ENCODE measurements at regions not wholly inside any gene's neighbourhood (a gene's known extent, or its start where the extent isn't known, plus 50 kb on each side); places are given as distances from the start of the nearest gene placed in this dataset.

DNA sequence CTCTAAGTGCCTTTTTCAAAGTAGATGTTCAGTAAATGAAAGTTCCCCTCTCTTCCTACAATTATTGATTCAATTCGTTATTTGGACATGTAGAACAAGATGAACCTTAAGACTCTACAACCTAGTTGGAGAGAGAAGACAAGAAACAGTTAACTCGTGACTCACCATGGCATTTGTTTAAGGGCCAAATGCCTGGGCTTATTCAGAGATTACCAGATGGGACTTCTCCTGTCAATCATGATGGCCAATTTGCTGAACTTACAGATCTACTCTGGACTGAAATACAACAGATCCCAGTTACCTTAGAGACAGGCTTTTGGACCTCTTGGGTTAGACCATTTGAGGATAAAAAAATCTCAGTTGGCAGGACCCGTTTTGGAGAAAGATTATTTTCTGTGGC is 93.5 kb downstream of the C1orf94 start:
- no peak for DNase-seq

DNA sequence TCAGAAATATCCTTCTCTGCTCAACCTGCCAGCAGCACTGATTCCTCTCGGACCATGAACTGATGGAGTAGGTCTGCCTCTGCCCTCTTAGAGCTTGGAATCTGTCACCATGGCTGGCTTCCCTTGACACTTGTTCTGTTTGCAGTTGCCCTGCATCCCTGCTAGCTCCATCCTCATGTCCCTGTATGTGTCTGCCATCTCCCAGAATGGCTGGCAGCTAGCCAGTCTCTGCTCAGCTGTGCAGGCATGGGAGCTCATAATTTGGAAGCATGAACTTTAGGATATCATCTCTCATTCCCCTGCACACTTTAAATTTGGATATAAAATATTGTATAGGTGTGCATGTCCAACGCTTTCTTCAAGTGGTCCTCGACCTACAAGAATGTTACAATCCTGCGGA is 95.4 kb downstream of the C1orf94 start:
- DNase-seq, result no peak

DNA sequence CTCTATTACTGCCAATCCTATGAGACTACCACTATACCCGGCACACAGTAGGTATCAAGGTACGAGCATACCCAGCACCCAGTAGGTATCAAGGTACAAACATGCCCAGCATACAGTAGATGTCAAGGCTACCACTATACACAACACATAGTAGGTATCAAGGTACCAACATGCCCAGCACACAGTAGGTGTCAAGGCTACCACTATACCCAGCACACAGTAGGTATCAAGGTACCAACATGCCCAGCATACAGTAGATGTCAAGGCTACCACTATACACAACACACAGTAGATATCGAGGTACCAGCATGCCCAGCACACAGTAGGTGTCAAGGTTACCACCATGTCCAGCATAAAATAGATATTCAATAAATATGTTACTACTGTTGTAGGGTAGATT is 98.4 kb downstream of the C1orf94 start:
- DNase-seq, result no peak

DNA sequence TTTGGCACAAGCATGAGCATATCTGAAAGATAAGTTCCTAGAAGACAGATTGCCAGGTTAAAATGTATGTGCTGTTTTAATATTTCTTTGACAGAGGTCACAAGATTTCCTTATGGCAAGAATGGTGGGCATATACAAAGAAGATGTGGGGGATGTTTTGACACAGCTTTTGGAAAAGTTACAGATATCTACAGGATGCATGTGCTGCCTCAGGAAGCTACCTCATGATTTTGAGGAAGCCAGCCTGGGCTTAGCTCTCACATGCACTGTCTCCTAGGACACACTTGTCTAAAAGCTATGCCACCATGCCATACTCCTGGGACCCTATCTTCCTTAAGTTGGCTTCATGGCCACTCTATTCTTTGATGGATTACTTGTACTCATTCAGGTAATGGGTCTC is 99.9 kb downstream of the C1orf94 start:
- no peak for DNase-seq

DNA sequence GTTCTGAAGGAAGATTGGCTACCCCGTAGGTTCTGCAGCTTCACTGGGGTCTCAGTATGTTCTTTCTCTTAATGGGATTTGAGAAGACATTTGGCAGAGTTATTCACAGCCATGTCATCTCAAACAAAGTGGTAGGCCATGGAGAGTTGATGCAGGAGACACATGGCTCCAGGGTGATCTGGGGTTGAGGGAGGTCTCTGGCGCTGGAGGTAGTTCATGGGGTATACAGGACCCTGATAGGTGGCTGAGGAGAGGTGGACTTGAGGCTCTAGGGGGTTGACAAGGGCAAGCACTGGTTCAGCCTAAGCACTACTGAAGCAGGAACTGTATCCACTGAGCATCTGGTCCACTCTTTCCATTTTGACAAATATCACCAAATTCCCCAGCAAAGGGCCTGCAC is 100.4 kb downstream of the C1orf94 start:
- DNase-seq, result no peak

DNA sequence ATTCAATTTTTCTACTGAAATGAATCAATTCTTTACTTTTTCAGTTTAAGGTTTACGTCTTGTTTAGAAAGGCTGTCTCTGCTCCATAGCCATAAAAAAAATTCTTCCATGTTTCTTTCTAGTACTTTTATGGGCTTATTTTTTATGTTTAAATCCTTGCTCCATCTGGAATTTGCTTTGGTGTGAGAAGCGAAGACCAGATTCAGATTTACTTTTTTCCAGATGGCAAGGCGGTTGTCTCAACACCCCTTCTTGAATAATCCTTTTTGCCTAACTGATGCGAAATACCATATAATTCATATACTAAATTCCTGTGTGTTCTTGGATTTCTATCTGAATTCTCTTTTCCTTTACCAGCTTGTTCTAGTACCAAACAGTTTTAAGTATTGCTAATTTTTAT is 101.5 kb downstream of the C1orf94 start:
- no peak for DNase-seq

DNA sequence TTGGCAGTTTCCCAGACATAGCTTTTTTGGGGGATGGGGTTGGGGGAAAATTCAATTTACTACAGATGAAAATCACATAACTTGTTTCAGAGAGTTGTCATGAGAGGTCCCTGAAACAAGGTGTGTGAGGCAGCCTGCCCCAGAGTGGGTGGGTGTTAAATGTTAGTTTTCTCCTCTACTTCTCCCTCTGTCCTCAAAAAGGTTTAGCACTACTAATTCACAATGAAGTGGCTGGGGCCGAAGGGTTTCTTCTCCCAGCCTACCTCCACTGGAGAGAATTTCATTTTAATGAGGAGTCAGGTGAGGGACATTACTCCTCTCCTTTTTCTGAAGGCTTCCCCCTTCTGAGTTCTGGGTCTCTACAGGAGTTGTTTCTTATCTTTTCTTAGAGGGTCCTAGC is 103.3 kb downstream of the C1orf94 start:
- no peak for DNase-seq

DNA sequence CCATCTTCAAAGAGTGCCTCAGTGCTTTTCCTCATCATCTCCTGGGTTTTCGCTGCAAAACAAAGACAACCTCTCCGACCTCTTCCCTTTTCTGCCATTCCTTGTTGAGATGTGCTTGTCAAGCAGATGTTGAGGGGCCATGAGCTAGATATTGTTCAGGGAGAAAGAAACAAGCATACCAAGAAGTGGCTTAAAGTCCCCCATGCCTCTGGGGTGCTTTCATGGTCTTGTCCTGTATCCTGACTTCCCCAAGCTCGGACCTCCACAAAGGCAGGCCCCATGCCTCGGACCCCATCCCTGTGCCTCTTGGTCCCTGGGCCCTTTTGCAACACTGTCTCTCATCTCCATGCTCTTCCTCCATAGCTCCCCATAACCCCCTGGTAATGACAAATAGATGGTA is 103.8 kb downstream of the C1orf94 start:
- DNase-seq, result no peak

DNA sequence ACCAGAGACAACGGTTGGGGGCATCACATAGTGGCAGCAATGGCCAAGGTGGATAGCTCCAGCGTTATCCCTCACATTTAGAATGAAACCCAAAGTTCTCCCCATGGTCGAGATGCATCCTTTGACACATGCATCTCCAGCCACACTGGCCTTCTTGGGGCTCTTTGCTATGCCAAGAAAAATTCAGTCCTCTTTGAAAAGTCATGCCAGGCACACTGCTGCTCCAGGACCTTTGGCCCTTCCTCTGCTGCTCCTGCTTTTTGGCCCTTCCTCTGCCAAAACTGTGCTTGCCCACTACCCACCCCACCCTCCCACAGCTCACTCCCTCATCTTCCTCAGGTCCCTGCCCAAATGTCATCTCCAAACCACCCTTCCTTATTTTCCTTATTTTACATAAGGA is 106.4 kb downstream of the C1orf94 start:
- no peak for DNase-seq

DNA sequence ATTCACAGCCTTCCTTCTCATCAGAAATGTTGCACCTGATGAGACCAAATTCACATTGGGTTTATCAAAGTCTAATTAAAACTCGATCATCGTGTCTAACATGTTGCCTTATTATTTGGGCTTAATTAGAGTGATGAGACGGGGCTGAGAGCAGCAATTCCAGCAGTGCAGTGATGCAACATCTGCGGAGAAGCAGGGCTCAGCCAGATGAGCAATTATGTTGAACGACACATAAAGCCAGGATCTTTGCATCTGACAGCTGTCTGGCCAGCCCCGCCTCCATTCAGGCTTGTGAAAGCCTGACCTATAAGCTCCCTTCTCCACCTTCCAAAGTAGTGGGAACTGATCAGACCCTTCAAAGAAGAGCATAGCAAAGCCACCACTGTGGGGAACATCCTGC is 109.8 kb downstream of the C1orf94 start:
- DNase-seq, result no peak

DNA sequence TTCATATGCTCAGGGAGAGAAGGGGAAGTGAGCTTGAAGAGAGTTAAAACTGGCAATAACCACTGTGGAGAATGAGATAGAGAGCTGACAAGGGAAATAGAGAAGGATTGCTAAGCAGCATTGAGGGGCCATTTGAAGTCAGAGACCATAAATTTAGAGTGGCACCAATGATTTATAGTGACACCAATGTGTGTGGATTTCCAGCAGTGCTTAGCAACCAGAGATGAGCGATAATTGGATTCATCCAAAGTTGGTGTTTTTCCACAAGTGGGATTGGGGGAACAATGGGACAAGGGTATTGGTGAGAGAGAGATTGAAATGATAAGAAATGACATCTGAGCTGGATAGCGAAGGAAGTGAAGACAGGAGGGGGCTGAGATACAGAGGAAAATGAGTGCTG is 114.1 kb downstream of the C1orf94 start:
- no peak for DNase-seq

DNA sequence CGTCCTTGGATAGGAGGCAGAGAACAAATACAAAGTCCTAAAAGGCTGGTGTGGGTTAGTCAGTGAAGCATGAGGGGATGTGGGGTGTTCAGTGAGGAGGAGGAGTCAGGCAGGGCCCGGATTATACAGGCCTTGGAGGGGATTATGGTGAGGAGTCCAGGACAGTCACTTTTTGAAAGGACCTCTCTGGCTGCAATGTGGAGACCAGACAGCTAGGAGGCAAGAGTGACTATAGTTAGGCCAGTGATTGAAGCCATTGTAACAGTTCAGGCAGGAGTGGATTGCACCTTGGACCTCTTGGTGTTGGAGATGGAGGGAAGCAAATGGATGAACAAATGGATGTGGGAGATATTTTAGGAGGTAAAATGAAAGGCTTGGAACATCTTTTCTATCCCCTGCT is 115.8 kb downstream of the C1orf94 start:
- DNase-seq, result no peak

DNA sequence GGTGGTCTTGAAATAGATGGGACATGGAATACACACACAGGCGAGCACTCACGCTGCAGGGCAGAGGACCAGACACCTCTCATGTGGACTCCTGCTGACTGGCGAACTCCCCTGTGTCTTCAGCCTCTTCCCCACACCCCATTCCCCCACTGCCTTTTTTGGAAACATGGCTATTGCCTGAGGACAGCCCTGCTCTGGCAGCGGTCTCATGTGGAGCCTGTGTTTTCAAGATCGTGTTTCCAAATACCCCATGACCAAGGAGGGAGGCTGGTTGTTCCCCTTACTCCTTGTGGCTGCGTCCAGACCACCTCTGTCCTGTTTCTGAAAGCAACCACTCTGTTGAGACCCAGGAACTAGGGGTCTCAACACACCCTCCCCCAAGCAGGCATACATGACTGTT is 119.4 kb downstream of the C1orf94 start:
- DNase-seq, result no peak

DNA sequence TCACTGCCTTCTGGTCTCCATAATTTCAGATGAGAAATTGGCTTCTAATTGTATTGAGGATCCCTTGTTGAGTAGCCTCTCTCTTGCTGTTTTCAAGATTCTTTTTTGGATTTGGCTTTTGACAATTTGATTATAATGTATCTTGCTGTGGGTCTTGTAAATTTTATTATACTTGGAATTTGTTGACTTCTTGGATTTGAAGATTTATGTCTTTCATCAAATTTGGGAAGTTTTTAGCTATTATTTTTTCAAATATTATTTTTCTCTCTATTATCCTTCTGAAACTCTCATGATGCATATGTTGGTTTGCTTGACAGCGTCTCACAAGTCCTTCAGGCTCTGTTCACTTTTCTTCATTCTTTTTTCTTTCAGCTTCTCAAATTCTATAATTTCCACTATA is 126.1 kb downstream of the C1orf94 start:
- DNase-seq, result no peak

DNA sequence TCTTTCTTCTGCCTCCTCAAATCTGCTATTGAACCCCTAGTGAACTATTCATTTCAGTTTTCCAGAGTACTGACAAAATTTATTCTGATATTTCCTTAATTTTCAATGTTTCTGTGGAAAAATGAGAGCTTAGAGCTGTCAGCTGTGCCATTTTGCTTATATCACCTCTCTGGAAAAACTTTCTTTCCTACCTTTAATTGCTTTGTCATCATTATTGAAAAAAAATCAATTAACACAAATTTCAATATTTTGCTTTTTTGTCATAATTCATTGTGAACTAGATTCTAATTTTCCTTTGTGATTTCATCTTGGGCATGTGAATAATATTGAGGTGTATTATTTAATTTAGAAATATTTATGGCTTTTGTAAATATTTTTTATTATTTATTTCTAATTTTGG is 126.5 kb downstream of the C1orf94 start:
- no peak for DNase-seq

DNA sequence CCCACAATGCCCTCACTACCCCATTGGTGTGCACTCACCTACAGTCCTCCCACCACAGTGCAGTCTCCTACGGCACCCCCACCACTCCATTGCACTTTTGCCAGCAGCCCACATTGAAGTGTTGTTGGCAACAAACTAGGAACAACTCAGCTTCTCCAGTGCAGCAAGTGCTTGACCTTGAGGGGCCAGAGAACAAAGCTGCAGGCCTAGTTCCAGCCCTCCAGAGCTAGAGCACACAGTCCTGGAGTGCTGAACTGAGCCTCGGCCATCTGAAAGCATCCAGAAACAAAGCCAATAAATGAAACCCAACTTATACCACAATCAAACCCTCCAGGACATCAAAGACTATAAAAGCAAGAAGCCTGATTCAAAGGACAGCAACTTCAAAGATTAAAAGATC is 129.9 kb downstream of the C1orf94 start:
- no peak for DNase-seq

DNA sequence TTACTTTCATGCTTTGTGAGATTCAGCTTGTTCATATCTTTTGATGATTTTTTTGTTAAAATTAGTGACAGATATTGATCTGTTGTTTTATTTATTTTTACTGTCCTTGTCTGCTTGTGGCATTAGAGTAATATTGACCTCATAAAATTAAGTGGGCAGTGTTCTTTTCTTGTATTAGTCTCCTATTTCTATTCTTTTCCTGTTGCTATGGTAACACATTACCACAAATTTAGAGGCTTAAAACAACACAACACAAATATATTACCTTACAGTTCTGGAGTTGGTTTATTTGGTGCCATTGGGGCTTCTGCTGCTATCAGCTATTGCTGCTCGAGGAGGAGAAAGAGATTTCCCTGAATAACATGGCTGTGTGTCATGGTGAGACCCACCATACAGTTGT is 135.7 kb downstream of the C1orf94 start:
- DNase-seq, result no peak

DNA sequence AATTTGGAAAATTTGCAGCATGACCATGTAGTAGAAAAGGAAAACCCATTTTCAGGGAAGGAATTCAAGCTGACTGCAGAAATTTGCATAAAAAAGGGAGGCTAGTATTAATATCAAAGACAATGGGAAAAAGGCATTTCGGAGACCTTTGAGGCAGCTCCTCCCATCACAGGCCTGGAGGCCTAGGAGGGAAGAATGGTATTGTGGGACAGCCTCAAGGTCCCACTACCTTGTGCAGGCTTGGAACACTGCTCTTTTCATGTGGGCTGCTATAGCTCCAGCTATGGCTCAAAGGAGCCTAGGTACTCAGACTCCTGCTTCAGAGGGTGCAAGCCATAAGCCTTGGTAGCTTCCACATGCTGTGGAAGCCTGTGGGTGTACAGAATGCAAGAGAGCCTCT is 139.3 kb downstream of the C1orf94 start:
- no peak for DNase-seq

DNA sequence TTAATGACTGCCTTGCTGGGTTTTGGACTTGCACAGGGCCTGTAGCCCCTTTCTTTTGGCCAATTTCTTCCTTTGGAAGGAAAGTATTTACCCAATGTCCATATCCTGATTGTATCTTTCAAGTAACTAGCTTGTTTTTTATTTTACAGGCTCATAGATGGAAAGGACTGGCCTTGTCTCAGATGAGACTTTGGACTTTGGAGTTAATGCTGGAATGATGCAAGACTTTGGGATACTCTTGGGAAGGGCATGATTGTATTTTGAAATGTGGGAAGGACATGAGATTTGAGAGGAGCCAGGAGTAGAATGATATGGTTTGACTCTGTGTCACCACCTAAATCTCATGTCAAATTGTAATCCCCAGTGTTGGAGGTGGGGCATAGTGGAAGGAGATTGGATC is 140.1 kb downstream of the C1orf94 start:
- DNase-seq, result no peak

DNA sequence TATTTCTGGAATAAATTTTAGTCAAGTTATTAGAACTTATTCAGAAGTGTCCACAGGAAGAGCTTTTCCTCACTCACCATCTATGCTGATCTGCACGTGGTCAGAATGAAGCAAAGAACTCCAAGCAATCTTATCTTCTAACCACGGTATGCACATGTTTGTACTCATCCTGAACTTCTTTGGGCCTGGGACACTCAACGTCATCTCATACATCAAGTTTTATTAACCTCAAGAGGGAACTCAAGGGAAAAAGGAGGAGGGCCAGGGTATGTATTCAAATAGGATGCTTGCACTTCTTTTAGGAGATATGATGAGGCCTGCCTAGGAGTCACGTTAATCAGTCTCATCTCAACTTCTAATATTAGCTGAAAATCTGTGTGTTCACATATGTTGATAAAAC is 142.5 kb downstream of the C1orf94 start:
- no peak for DNase-seq

DNA sequence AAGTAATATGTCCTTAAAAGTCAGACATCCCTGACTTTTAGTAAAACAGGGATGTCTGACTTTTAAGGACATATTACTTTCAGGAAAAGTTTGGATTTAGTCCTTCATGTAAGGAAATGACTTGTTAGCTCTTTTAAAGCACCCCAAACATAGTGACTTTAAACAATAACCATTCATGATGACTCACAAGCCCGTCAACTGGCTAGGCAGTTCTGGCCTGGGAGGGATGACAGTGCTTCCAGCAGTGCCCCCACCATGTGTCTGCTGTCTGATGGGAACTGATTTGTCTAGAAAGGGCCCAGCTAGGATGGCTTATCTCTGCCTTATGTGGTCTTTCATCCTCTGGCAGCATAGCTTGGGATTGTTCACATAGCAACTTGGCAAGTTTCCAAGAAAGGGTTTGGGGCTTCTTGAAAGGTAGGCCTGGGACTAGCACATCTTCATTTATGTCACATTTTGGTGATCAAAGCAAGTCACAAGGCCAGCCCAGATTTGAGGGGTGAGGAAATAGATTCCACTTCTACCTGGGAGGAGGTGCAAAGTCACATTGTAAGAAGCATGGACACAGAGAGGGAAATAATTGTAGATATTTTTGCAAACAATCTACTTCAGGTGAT is 143.5 kb downstream of the C1orf94 start:
- DNase-seq, result no peak

DNA sequence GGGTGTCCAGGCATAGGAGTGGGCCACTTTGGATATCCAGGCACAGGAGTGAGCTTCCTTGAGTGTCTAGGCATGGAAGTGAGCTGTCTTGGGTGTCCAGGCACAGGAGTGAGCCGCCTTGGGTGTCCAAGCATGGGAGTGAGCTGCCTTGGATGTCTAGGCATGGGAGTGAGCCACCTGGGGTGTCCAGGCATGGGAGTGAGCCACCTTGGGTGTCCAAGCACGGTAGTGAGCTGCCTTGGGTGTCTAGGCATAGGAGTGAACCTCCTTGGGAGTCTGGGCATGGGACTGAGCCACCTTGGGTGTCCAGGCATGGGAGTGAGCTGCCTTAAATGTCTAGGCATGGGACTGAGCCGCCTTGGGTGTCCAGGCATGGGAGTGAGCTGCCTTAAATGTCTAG is 146.3 kb downstream of the C1orf94 start:
- DNase-seq, result no peak

DNA sequence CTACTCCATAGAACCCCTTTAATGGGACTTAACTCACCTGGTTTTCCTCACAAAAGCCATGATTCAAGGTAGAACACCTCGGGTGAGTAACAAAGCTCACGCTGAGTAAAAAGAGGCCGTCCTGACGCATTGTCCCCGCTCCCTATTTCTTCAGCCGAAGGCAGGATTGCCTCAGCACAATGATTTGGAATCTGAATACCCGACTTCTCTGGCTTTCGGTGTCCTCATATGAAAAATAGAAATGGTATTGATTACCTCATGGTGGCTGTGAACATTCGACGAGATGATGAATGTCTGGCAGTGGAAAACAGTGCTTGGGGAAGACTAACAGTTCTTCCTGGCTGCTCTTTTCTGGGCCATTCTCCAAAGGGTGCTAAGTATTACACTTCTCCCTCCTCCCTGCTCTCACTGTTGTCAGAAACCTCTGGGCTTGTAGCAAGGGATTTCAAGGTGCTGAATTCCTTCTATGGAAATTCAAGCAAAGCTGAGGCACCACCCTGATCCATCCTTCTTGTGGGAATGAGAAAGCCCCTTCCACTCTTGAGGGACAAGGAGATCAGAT is 148.3 kb downstream of the C1orf94 start:
- DNase-seq, result no peak

DNA sequence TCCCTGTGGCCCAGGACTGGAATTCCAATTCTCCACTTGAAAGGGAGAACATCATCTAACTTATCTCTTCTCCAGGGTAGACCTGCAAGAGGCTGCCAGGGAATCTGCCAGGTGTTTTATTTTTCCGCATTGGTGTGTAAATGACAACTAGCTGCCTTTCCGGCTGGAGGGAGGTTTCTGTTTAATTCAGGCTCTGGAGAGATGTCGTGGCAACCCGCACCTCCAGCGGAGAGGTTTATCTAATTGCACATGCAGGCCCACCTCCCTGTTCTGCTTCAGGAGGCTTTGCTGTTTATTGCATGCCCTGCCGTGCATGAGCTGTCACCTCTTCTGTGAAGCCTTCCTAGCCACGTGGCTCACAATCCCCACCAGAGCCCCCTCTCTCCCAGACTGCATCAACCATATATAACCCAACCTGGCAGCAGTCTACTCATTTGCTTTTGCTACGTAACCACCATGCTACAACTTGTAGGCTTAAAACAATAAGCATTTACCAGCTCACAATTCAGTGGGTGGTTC is 151.6 kb downstream of the C1orf94 start:
- no peak for DNase-seq

DNA sequence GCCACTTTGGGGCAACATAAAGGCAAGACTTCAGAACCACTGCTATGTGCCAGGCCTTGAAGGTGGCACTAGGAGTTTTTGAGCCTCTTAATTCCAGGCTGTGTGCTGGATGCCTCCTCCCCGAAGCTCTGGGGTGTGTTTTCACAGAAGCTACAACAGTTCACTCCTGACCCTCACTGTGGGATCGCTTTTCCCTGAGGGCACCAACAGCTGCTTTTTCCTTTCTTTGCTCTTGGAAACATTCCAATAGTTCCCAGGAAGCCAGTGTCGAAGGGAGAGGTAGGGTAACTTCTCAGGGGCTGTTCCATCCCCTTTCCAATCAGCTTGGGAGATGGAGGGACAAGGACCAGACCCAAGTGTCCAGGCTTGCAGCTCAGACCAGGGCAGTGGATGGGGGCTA is 153.4 kb downstream of the C1orf94 start:
- no peak for DNase-seq

Data from central memory CD4-positive, alpha-beta T cell (primary cell).